Thyroid gland (tissue), 4 donors: ENCODE measurements at regions not wholly inside any gene's neighbourhood (a gene's known extent, or its start where the extent isn't known, plus 50 kb on each side); places are given as distances from the start of the nearest gene placed in this dataset.
A peak's percentile ranks its signal among the peaks of the same experiment; 100 is the strongest.
"Not testable (repeated sequence)": the region's sequence is repeated elsewhere in the genome, so short reads cannot be mapped to it uniquely, and the experiment has no call there.

ENCODE experiments used
- DNase-seq, 2 donors: peaks; one replicate each; pipeline ENCODE4 v3.0.0-alpha.2; 2019
- H3K27ac ChIP-seq, 3 donors: fragments of 200-600 bp; sonication (generic); 1 replicate in 2 of 3; 2 replicates in 1 of 3; pipeline ENCODE4 v1.5.1; 2016 to 2019; ENCODE audit warnings: mild to moderate bottlenecking in 1 of 3, moderate library complexity in 1 of 3
- H3K27me3 ChIP-seq: fragments of 200-600 bp; sonication (generic); one replicate; pipeline ENCODE4 v1.5.1; 2019
- H3K36me3 ChIP-seq, 2 donors: fragments of 200-600 bp; sonication (generic); one replicate each; pipeline ENCODE4 v1.5.1; 2016 to 2019
- H3K4me1 ChIP-seq, 2 donors: fragments of 200-600 bp; sonication (generic); one replicate each; pipeline ENCODE4 v1.5.1; 2017 to 2019
- H3K4me3 ChIP-seq, 3 donors: fragments of 200-600 bp; sonication (generic); replicated peaks in 1 of 3; 1 replicate in 2 of 3; 2 replicates in 1 of 3; pipeline ENCODE4 v1.5.1; 2016; ENCODE audit warnings: mild to moderate bottlenecking in 1 of 3
- H3K9me3 ChIP-seq: fragments of 200-600 bp; sonication (generic); one replicate; pipeline ENCODE4 v1.5.1; 2017
- WGBS, 2 donors: methylation state at CpG; one replicate each; pipeline ENCODE4 v1.1.5; 2017; 5-methylcytosine and 5-hydroxymethylcytosine counted together
- intact Hi-C: fragments of 100-400 bp; cut with DNase I; formaldehyde crosslinking; loops from one replicate; pipeline ENCODE4 v1.15.1; 2023

DNA sequence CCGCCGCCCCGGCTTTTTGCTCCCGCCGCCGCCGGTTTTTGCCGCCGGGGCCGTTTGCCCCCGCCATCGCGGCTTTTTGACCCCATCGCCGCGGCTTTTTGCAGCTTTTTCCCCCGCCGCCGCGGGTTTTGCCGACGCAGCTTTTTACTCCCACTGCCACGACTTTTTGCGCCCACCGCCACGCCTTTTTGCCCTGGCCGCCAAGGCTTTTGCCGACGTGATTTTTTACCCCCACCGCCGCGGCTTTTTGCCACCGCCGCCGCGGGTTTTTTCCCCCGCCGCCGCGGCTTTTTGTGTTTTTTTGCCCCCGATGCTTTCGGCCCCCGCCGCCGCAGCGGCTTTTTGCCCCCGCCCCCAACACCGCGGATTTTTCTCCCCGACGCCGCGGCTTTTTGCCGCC is 5001.9 kb upstream of the OR11H1 start:
- 64 to 78% methylated on average over 24 to 40 of the region's 54 CpGs for WGBS, 2 donors
- H3K9me3 ChIP-seq, DNase-seq, H3K27ac ChIP-seq, H3K4me3 ChIP-seq, H3K4me1 ChIP-seq, H3K36me3 ChIP-seq, intact Hi-C loops, H3K27me3 ChIP-seq: not testable (repeated sequence)

DNA sequence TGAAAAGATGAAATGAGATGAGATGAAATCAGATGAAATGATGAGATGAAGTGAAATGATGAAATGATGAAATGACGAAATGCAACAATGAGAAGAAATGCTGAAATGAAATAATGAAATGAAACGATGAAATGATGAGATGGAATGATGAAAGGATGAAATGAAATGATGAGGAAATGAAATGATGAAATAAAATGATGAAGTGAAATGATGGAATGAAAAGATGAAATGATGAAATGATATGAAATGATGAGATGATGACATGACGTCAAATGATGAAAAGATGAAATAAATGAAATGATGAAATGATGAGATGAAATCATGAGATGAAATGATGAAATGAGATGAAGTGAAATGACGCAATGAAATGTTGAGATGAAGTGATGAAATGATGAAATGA is 4996.9 kb upstream of the OR11H1 start:
- H3K27me3 ChIP-seq, H3K4me1 ChIP-seq, H3K4me3 ChIP-seq, H3K36me3 ChIP-seq, H3K27ac ChIP-seq, intact Hi-C loops, H3K9me3 ChIP-seq, DNase-seq: not testable (repeated sequence)
- WGBS, 2 donors, result no CpG with 5 or more reads among the region's 4 CpGs

DNA sequence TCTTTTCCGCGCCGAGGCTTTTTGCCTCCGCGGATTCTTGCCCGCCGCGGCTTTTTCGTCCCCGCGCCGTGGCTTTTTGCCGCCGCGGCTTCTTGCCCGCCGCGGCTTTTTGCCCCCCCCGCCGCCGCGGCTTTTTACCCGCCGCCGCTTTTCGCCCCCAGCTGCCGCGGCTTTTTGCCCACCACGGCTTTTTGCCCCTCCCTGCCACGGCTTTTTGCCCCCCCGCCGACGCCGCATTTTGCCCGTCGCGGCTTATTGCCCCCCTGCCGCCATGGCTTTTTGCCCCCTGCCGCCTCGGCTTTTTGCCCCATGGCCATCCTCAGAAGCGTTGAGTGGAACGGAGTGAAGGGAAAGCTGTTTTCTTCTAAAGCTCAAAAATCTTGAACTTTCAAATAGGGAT is 4955.5 kb upstream of the OR11H1 start:
- H3K27ac ChIP-seq, H3K36me3 ChIP-seq, H3K4me3 ChIP-seq, H3K4me1 ChIP-seq, H3K27me3 ChIP-seq, H3K9me3 ChIP-seq, DNase-seq, intact Hi-C loops: not testable (repeated sequence)
- WGBS, 2 donors, result 64 to 74% methylated on average over 29 to 41 of the region's 42 CpGs

DNA sequence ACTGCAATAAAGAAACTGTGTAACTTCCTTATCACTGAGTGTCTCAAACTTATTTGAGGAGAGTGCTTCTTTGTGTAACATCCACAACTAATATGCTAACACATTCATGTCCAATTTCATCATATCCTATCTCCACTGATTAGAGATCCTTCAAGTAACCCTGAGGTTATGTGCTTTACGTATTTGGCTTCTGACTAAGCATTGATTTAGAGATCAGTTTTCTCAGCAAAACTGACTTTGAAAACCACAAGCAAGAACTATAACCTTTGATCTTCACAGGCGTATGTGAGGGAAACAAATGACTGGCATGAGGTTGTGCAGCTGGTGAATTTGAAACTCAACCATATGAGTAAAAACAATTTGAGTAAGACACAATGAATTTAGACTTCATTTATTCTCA is 4926.9 kb upstream of the OR11H1 start:
- H3K4me3 ChIP-seq, H3K9me3 ChIP-seq, H3K36me3 ChIP-seq, H3K27ac ChIP-seq, DNase-seq, H3K27me3 ChIP-seq, intact Hi-C loops, H3K4me1 ChIP-seq: not testable (repeated sequence)
- WGBS, 2 donors, result no CpG with 5 or more reads among the region's 2 CpGs

DNA sequence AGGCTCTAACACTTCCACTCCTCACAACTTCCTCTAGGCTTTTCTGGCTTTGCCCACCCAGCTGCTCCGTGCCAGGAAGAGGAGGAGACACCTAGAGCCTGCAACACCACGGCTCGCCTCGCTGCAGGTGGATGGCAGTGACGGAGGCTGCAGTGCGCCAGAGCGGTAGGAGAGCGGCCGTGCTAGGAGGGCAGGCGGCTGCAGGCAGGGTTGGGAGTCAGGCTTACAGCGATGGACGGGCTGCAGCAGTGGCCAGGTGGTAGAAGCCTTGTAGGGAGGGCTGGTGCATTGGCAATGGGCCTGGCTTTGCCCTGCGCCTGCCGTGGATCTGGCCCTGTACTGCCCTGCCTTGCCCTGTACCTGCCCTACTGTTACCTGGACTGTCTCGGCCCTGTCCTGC is 4896.0 kb upstream of the OR11H1 start:
- H3K9me3 ChIP-seq, intact Hi-C loops: not testable (repeated sequence)

DNA sequence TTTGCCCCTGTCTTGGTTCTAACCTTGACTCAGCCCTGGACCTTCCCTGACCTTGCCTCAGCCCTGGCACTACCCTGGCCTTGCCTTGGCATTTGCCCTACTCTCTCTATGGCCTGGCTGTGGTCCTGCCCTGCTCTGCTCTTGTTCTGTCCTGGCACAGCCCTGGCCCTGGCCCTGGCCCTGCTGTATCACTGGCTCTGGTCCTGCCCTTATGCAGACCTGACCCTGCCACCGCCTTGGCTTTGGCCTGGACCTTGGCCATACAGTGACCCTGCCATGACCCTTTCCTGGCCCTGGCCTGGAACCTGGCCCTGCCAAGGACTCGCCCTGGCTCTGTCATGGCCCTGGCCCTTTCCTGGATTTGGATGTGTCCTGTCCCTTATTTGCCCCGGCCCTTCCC is 4892.7 kb upstream of the OR11H1 start:
- DNase-seq, H3K9me3 ChIP-seq, H3K27me3 ChIP-seq, H3K4me3 ChIP-seq, H3K4me1 ChIP-seq, H3K36me3 ChIP-seq, H3K27ac ChIP-seq, intact Hi-C loops: not testable (repeated sequence)
- whole genome bisulfite sequencing, 2 donors, result no CpG with 5 or more reads among the region's 3 CpGs

More for the DNA sequence above, 4896.0 kb upstream of the OR11H1 start:
- not testable (repeated sequence) for H3K4me1 ChIP-seq, H3K36me3 ChIP-seq, H3K27ac ChIP-seq, H3K27me3 ChIP-seq, H3K4me3 ChIP-seq, DNase-seq
- WGBS, 2 donors, result no CpG with 5 or more reads among the region's 15 CpGs

DNA sequence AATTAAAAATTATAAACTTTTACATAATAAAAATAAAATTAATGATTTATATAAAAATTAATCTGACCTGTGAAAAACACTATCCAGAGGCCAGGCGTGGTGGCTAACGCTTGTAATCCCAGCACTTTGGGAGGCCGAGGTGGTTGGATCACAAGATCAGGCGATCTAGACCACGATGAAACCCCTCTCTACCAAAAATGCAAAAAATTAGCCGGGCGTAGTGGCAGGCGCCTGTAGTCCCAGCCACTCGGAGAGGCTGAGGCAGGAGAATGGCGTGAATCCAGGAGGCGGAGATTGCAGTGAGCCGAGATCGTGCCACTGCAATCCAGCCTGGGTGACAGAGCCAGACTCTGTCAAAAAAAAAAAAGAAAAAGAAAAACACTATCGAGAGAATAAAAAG is 4865.2 kb upstream of the OR11H1 start:
- DNase-seq, H3K4me3 ChIP-seq, H3K9me3 ChIP-seq, intact Hi-C loops, H3K27ac ChIP-seq, H3K36me3 ChIP-seq, H3K27me3 ChIP-seq, H3K4me1 ChIP-seq: not testable (repeated sequence)
- 68 to 76% methylated on average over 13 to 14 of the region's 14 CpGs for WGBS, 2 donors

DNA sequence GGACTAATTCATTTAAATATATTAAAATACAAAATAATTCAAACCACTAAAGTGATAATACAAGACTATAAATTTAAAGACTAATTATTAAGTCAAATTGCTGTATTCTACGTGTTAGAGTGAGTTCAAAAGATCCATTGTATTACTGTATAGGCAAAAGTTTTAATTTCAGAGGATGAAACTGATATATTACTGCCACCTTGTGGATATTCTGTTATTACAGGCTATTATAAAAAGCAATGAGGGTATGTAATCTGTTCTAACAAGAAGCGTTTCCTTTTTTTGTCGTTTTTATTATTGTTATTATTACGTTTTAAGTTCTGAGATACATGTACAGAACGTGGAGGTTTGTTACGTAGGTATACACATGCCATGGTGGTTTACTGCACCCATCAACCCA is 4854.9 kb upstream of the OR11H1 start:
- H3K4me1 ChIP-seq, H3K9me3 ChIP-seq, H3K27ac ChIP-seq, intact Hi-C loops, H3K4me3 ChIP-seq, H3K36me3 ChIP-seq, DNase-seq, H3K27me3 ChIP-seq: not testable (repeated sequence)
- 27 to 30% methylated on average over 6 of the region's 6 CpGs for WGBS, 2 donors

DNA sequence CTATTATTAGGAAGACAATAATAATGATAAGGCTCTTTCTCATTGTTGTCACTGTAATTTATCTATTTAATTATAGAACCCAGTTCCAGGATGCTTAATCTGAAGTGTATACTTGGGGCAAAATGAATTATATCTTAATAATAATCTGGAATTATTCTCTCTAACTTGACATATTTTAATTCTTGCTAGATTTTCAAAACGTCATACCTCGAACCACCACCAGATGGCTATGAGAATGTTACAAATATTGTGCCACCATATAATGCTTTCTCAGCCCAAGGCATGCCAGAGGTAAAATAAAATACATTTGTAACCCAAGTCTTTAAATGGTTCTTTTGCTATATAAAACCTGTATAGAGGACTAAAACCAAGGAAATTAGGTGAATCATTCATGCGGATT is 4849.3 kb upstream of the OR11H1 start:
- H3K27me3 ChIP-seq, H3K27ac ChIP-seq, intact Hi-C loops, DNase-seq, H3K4me1 ChIP-seq, H3K9me3 ChIP-seq, H3K4me3 ChIP-seq, H3K36me3 ChIP-seq: not testable (repeated sequence)
- 10 to 15% methylated on average over 3 of the region's 3 CpGs for WGBS, 2 donors

DNA sequence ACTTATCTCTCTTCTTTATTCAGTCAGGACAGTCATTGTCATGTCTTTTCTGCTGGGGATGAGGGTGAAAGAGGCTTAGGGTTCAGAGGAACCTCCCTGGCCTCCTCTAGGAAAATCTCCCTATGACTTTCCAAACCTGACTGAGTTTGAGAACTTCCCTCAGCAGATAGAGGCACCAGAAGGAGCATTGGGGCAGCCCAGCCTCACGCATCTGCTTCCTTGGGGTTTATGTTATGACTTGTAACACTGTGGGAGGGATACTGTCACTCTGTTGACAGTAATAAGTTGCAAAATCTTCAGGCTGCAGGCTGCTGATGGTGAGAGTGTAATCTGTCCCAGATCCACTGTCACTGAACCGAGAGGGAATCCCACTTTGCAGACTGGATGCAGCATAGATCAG is 4842.6 kb upstream of the OR11H1 start:
- H3K4me1 ChIP-seq, H3K27me3 ChIP-seq, H3K4me3 ChIP-seq, DNase-seq, H3K27ac ChIP-seq, H3K9me3 ChIP-seq, intact Hi-C loops, H3K36me3 ChIP-seq: not testable (repeated sequence)
- WGBS, 2 donors, result 100% methylated on average over 1 of the region's 2 CpGs; no CpG with 5 or more reads in 1 of the 2 donors

DNA sequence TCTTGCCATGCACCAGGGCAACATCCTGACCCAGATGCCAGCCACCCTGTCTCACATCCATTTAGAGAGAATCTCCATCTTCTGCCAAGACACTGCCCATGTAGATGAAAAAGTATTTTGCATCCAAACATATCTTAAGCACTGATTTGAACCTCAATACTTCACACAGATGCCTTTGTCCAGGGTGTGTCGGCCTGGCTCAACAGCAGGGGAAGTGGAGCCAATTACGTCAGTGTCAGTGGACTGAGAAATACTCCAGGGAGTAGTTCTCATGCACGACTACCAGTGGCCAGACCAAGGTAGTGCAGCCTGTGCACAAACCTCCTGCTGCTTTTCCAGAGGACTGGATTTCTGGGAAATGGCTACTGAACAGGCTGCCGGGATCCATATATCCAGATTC is 4840.7 kb upstream of the OR11H1 start:
- not testable (repeated sequence) for H3K27ac ChIP-seq
- DNase-seq, result peak in 1 of 2 donors; percentile 3
- 39 to 47% methylated on average over 4 of the region's 4 CpGs for WGBS, 2 donors

DNA sequence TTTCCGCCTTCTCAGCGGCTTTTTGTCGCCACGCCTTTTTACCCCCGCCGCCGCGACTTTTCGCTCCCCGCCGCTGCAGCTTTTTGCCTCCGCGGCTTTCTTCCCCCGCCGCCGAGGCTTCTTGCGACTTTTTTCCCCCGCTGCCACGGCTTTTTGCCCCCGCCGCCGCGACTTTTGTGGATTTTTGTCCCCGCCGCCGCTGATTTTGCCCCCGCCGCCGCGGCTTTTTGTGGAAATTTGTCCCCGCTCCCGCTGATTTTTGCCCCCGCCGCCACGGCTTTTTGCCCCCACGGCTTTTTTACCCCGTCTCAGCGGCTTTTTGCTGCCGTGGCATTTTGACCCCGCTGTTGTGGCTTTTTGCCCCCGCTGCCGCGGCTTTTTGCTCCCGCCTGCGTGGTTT is 4829.2 kb upstream of the OR11H1 start:
- intact Hi-C loops, H3K4me3 ChIP-seq, H3K27ac ChIP-seq, H3K36me3 ChIP-seq, H3K9me3 ChIP-seq, H3K27me3 ChIP-seq, DNase-seq, H3K4me1 ChIP-seq: not testable (repeated sequence)
- 66 to 68% methylated on average over 13 to 45 of the region's 45 CpGs for WGBS, 2 donors

More for the DNA sequence above, 4840.7 kb upstream of the OR11H1 start:
- H3K27me3 ChIP-seq, H3K36me3 ChIP-seq, H3K9me3 ChIP-seq, H3K4me1 ChIP-seq, H3K4me3 ChIP-seq, intact Hi-C loops: not testable (repeated sequence)

DNA sequence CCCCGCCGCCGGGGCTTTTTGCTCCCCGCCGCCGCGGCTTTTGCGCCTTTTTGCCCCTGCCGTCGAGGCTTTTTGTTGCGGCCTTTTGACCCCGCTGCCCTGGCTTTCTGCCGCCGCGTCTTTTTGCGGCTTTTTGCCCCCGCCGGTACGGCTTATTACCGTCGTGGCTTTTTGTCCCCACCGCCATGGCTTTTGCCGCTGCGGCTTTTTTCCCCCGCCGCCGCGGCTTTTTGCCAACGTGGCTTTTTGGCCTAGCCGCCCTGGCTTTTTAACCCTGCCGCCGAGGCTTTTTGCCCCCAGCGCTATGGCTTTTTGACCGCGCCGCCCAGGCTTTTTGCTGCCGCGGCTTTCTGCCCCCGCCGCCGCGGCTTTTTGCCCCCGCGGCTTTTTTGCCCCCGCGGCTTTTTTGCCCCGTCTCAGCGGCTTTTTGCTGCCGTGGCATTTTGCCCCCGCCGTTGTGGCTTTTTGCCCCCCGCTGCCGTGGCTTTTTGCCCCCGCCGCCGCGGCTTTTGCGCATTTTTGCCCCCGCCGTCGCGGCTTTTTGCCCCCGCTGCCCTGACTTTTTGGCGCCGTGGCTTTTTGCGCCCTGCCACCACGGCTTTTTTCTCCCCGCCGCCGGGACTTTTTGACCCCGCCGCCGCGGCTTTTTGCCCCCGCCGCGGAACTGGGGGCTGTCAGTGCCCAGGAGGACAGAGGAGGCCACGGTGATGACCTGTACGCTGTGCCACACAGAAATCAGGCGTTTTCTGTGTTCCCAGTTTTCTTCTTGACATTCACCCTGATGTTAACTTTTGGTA is 4828.5 kb upstream of the OR11H1 start:
- DNase-seq, H3K27ac ChIP-seq, H3K36me3 ChIP-seq, intact Hi-C loops, H3K9me3 ChIP-seq, H3K4me3 ChIP-seq, H3K27me3 ChIP-seq, H3K4me1 ChIP-seq: not testable (repeated sequence)
- 55 to 71% methylated on average over 34 to 76 of the region's 80 CpGs for WGBS, 2 donors
